NCI-H2171 treated with DMSO at 0.1 percent for 48 hours (cell line): ENCODE measurements at regions not wholly inside any gene's neighbourhood (a gene's known extent, or its start where the extent isn't known, plus 50 kb on each side); places are given as distances from the start of the nearest gene placed in this dataset.

Experiments used
- DNase-seq: peaks from one replicate; lab custom pipeline; 2025; lab: John Stamatoyannopoulos, UW

DNA sequence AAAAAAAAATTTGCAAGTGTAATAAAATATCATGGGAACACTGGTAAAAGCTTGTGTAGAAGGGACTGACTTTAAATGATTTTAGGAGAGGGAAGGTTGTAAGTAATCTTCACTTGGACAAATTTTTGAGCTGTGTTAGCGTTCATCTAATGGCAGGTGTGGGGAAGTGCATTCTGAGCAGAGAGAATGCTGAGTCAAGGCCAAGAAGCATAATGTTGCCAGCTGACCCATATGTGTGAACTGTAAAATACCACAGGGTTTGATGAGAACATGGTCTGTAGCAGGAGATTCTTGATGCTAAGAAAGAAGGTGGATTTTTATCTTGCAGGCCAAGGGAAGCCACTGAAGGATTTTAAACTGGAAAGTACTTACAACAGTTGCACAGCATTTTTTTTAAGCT is 98.2 kb upstream of the ZNF32 start:
- no peak for DNase-seq

- no peak for DNase-seq
Measured at GRCh38 chr10:43739161-43739560, 90.5 kb upstream of the ZNF32 start.

- DNase-seq, result no peak
Measured at GRCh38 chr10:43737003-43737402, 88.3 kb upstream of the ZNF32 start.

- no peak for DNase-seq
Measured at GRCh38 chr10:43735907-43736306, 87.2 kb upstream of the ZNF32 start.

DNA sequence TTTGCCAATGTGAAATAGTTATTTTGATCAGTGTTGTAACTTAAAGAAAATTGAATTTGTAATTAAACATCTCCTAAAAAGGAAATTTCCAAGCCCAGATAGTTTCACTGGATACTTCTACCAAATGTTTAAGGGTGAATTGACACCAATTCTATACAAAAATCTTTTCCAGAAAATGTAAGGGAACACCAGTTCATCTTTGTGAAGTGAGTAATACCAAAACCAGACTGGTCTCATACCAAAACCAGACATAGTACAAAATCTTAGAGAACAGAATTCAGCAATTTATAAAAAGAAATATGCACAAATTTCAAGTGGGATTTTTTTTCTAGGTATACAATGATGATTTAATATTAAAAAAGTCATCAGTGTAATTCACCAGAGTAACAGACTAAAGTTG is 86.0 kb upstream of the ZNF32 start:
- no peak for DNase-seq

DNA sequence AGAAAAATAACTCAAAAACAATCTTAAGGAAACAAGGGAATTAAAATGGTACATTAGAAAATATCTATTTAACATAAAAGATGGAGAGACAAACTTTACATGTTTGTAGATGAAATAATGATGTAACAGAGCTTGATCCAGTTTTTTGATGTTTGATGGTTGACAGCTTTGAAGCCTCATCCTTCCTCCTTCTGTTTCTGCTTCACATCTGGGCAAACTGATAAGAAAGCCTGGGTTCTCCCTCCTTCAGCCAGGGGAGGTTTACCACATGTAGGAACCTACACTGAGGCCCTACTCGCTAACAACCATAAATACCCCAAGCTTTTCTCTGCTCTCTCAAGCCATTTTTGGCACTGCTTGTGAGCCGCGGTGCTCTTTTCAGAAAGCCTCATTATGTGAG is 82.8 kb upstream of the ZNF32 start:
- DNase-seq, result no peak

DNA sequence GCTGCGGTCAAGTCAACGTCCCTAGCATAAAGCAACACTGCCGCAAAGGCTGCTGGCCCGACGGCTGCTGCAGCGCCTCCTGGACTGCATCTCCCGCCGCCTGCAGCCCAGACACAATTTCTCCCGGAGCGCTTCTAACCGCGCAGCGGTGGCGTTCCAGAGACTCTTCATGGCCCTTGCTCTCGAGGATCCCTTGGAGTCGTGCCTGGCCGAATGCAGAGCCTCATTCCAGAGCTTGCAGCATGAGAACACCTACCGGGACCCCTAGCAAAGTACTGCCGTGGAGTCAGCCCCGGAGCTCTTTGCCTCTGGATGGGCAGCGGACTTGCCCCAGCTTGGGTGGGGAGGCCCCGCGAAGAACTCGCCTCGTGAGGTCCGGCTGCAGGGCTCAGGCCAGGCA is 79.7 kb upstream of the ZNF32 start:
- DNase-seq, result no peak

GRCh38 chr10:43727935-43728334 is 79.3 kb upstream of the ZNF32 start:
- no peak for DNase-seq

DNA sequence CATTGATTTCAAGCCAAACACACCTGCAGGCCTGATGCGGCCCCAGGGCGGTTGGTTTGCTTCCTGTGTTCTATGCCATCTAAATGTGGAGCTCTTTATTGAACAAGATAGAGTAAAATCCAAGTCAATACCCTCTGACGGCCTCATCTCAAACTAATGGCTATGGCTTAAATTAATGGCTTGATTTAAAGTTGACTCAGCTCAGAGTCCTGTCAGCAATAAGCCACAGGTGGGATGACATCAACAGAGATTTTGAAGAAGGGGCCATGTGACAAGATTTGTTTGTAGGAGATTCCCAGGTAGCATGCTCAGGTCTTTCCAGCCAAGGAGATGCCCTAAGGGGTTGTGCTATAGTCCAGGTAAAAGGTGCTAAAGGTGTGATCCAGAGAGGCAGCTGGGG is 66.7 kb upstream of the ZNF32 start:
- no peak for DNase-seq

DNA sequence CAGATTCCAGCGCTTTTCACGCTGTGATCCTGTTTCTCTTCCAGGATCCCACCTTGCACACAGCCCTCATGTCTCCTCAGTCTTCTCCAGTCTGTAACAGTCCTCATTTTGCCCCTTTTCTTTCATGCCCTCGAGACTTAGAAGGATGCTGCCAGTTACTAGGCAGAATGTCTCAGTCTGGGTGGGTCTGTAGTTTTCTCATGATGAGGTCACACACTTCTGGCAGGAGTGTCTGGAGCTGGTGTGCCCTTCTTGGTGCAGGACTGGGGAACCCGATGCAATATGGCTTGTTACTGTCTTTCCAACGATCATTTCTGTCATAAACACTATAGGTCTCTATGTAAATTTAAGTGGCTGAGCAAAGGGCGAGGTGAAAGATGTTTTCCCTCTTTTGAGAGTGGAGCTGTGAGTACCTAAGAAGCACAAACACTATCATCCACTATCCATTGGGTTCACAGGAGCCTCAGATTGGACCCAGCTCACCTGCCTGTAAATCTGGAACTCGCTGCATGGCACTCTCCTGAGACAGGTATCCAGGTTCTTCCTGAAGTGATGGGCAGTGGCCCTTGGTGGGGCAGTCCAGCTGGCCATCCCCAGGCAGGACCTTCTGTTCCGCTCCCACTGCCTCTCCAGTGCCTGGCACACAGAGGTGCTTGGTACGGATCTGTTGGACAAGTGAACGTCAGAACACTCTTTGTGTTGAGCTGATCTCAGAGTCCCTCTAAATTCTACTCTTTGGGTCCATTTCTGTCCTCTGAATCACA is 64.3 kb upstream of the ZNF32 start:
- DNase-seq, result no peak

- no peak for DNase-seq
Measured at GRCh38 chr10:43710772-43711471, 62.2 kb upstream of the ZNF32 start.

DNA sequence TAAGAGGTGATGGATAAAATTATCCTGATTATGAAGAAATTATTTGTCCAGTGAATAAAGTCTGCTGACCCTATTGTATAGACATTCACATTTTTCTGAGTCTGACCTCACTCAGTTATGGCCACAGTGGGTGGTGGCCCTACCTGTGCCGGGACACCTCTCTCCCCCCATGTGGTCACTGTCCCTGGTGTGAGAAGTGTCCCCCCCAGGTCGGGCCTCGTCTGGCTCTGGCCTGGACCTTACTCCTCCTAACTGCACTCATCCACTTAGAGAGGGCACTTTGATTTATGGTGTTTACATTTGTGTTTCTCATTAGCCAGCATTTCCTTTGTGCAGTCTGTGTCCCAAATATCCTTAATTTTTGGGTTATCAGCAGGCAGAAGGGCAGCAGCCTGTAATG is 59.6 kb upstream of the ZNF32 start:
- no peak for DNase-seq

- DNase-seq, result no peak
Measured at GRCh38 chr10:43707770-43708169, 59.1 kb upstream of the ZNF32 start.

- no peak for DNase-seq
Measured at GRCh38 chr10:43706166-43706565, 57.5 kb upstream of the ZNF32 start.

- DNase-seq, result no peak
Measured at GRCh38 chr10:43703286-43703685, 54.6 kb upstream of the ZNF32 start.

DNA sequence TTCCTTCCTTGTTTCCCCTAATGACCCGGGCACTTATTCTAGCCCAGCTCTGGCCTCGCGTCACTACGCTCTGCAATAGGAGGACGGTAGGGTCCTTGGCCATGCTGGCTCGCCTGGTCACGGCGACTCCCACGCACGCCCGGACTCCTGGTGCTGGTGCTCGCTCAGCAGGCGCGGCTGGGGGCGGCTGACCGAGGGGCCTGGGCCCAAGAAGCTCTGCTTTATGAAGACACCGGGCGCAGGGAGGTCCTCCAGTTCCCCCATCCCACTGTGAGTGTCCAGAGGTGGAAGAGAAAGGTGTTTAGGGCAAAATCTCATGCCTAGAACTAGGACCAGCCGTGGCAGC is 54.2 kb upstream of the ZNF32 start:
- DNase-seq, result no peak

GRCh38 chr10:43702213-43702935 is 53.7 kb upstream of the ZNF32 start:
- DNase-seq, result no peak

- DNase-seq, result no peak
Measured at GRCh38 chr10:43701295-43701694, 52.6 kb upstream of the ZNF32 start.

- no peak for DNase-seq
Measured at GRCh38 chr10:43700306-43700705, 51.6 kb upstream of the ZNF32 start.

GRCh38 chr10:43699516-43699915 is 50.8 kb upstream of the ZNF32 start:
- DNase-seq, result no peak
